PC-3 (cell line): ENCODE measurements at regions not wholly inside any gene's neighbourhood (a gene's known extent, or its start where the extent isn't known, plus 50 kb on each side); places are given as distances from the start of the nearest gene placed in this dataset.
"Not testable (repeated sequence)": the region's sequence is repeated elsewhere in the genome, so short reads cannot be mapped to it uniquely, and the experiment has no call there.

ENCODE experiments used
- ATAC-seq: fragments of 200-7000 bp; cut with Tn5 transposase; 2 replicates; pipeline ENCODE4 v1.9.1; 2020; ENCODE audit warnings: mild to moderate bottlenecking, moderate library complexity
- BruUV-seq: library from RNA; stranded (reverse); fragments of 400-500 nt; replicated peaks from 2 replicates; lab custom pipeline; 2021; lab: Mats Ljungman, UMichigan
- CTCF ChIA-PET: fragments of 300-600 bp; sonication (Branson Sonifier 250); formaldehyde crosslinking; loops from one replicate; lab custom pipeline; 2022; ENCODE audit warnings: antibody characterized with exemption; lab: Charles Lee
- POLR2A ChIA-PET: fragments of 300-600 bp; sonication (Branson Sonifier 250); formaldehyde crosslinking; loops from one replicate; lab custom pipeline; 2022; ENCODE audit warnings: antibody characterized with exemption; ENCODE audit not compliant: unreplicated experiment; lab: Charles Lee
- DNase-seq: peaks from one replicate; pipeline ENCODE4 v3.0.0-alpha.2; 2015
- H2AFZ ChIP-seq: fragments of 300-600 bp; sonication (generic); 2 replicates; pipeline ENCODE4 v1.6.0; 2016; ENCODE audit warnings: antibody characterized with exemption, low read length
- H3F3A ChIP-seq: fragments of 300-600 bp; sonication (generic); one replicate; pipeline ENCODE4 v1.6.0; 2017; ENCODE audit warnings: antibody characterized with exemption, low read length, control low read depth, mild to moderate bottlenecking; ENCODE audit not compliant: unreplicated experiment
- H3K27ac ChIP-seq: fragments of 300-600 bp; sonication (generic); 2 replicates; pipeline ENCODE4 v1.5.1; 2016; ENCODE audit warnings: mild to moderate bottlenecking, low read length
- H3K27me3 ChIP-seq: fragments of 300-600 bp; sonication (generic); 2 replicates; pipeline ENCODE4 v1.6.1; 2016; ENCODE audit warnings: low read length, mixed read lengths
- H3K36me3 ChIP-seq: fragments of 300-600 bp; sonication (generic); 2 replicates; pipeline ENCODE4 v1.6.1; 2016; ENCODE audit warnings: low read depth, mixed run types, low read length, mixed read lengths
- H3K4me1 ChIP-seq: fragments of 300-600 bp; sonication (generic); 2 replicates; pipeline ENCODE4 v1.5.1; 2016; ENCODE audit warnings: low read length; ENCODE audit not compliant: insufficient read depth
- H3K4me2 ChIP-seq: fragments of 300-600 bp; sonication (generic); 2 replicates; pipeline ENCODE4 v1.6.0; 2016; ENCODE audit warnings: low read length
- H3K4me3 ChIP-seq: fragments of 300-600 bp; sonication (generic); 2 replicates; pipeline ENCODE4 v1.5.1; 2016; ENCODE audit warnings: mild to moderate bottlenecking, low read length, mixed read lengths
- H3K79me2 ChIP-seq: fragments of 300-600 bp; sonication (generic); 2 replicates; pipeline ENCODE4 v1.6.1; 2017; ENCODE audit warnings: low read length, mixed read lengths
- H3K9ac ChIP-seq: fragments of 300-600 bp; sonication (generic); 2 replicates; pipeline ENCODE4 v1.6.0; 2016; ENCODE audit warnings: mild to moderate bottlenecking, low read length
- H3K9me2 ChIP-seq: fragments of 300-600 bp; sonication (generic); replicated peaks from 2 replicates; pipeline ENCODE4 v1.6.1; 2016; ENCODE audit warnings: mixed run types, low read length, mixed read lengths
- H3K9me3 ChIP-seq: fragments of 300-600 bp; sonication (generic); 2 replicates; pipeline ENCODE4 v1.6.1; 2016; ENCODE audit warnings: low read length, mixed read lengths
- H4K20me1 ChIP-seq: fragments of 300-600 bp; sonication (generic); 2 replicates; pipeline ENCODE4 v1.6.1; 2016; ENCODE audit warnings: low read length, mixed read lengths
- EZH2 ChIP-seq: fragments of 300-600 bp; sonication (generic); IDR thresholded peaks from one replicate; pipeline ENCODE4 v1.6.1; 2017; ENCODE audit warnings: antibody characterized with exemption, mild to moderate bottlenecking, low read length; ENCODE audit not compliant: unreplicated experiment
- EZH2phosphoT487 ChIP-seq: fragments of 300-600 bp; sonication (generic); IDR thresholded peaks from 2 replicates; pipeline ENCODE4 v1.6.1; 2018; ENCODE audit warnings: mild to moderate bottlenecking, antibody characterized with exemption, low read length, borderline replicate concordance
- intact Hi-C: fragments of 100-400 bp; cut with micrococcal nuclease; formaldehyde crosslinking; loops from 2 replicates; pipeline ENCODE4 v1.9.0; 2023
- TF ChIP-seq, protein P1 (sequence below): fragments of 300-600 bp; sonication (generic); conservative IDR thresholded peaks from 2 replicates; pipeline ENCODE4 v1.5.1; 2017; ENCODE audit warnings: antibody characterized with exemption, low read depth, mild to moderate bottlenecking, low read length

DNA sequence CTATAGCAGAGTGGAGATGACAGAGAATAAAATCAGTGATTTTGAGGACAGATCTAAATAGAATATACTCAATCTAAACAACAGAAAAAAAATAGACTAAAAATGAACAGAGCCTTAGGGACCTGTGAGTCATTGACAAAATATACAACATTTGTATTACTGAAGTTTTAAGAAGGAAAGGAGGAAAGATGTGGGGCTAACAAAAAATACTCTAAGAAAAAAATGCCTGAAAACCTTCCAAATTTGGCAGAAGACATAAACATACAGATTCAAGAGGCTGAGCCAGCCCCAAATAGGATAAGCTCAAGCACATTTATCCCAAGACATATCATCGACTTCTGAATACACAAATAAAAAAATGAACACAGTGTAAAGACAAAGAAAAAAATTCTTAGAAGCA is 123.6 kb upstream of the INTU start:
- POLR2A ChIA-PET = interaction anchor here (0.6 kb wide), 1 partner anchor 83 kb away, joined by 4 read pairs; no protein-coding TSS in a partner anchor
- CTCF ChIA-PET = no interaction called here
- no peak for TF ChIP-seq EZH2
- TF ChIP-seq, protein P1, sequence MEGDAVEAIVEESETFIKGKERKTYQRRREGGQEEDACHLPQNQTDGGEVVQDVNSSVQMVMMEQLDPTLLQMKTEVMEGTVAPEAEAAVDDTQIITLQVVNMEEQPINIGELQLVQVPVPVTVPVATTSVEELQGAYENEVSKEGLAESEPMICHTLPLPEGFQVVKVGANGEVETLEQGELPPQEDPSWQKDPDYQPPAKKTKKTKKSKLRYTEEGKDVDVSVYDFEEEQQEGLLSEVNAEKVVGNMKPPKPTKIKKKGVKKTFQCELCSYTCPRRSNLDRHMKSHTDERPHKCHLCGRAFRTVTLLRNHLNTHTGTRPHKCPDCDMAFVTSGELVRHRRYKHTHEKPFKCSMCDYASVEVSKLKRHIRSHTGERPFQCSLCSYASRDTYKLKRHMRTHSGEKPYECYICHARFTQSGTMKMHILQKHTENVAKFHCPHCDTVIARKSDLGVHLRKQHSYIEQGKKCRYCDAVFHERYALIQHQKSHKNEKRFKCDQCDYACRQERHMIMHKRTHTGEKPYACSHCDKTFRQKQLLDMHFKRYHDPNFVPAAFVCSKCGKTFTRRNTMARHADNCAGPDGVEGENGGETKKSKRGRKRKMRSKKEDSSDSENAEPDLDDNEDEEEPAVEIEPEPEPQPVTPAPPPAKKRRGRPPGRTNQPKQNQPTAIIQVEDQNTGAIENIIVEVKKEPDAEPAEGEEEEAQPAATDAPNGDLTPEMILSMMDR = no peak
- TF ChIP-seq EZH2phosphoT487 = no peak
- ATAC-seq (no peak), DNase-seq (no peak)
- no TSS peak for BruUV-seq
- H3K27ac ChIP-seq = no peak overlapping the region
- no peaks in the 10 kb centered on the region for H3K36me3 ChIP-seq
- no peaks in the 10 kb centered on the region for H4K20me1 ChIP-seq
- no peaks in the 10 kb centered on the region for H3K79me2 ChIP-seq
- H3K9me2 ChIP-seq = no peaks in the 10 kb centered on the region
- H3K4me3 ChIP-seq = no peak overlapping the region
- H3K27me3 ChIP-seq = no peaks in the 10 kb centered on the region
- H3K9ac ChIP-seq = no peak overlapping the region
- no peak overlapping the region for H2AFZ ChIP-seq
- no peaks in the 10 kb centered on the region for H3F3A ChIP-seq
- no peak overlapping the region for H3K4me2 ChIP-seq
- intact Hi-C loops = no loop called here
- no peaks in the 10 kb centered on the region for H3K9me3 ChIP-seq
- H3K4me1 ChIP-seq = no peaks in the 10 kb centered on the region

DNA sequence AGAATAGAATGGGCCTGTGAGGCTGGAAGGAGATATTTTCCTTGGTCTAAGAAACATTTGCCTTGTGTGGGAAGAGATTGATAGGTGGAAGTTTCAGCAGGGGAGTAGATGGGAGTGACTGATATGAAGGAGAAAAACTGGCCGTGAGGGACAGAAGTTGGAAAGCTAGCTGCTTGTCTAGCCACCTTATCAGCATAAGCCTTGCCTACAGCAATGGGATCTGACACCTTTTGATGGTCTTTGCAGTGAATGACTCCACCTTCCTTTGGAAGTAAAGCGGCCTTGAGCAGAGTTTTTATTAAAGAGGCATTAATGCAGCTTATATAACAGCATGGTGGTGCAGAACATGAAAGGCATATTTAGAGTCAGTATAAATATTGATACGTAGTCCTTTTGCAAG is 120.1 kb upstream of the INTU start:
- H3K4me3 ChIP-seq, H3K27me3 ChIP-seq, H2AFZ ChIP-seq, H3K9me3 ChIP-seq, H3F3A ChIP-seq, ATAC-seq, POLR2A ChIA-PET, H3K36me3 ChIP-seq, H3K9ac ChIP-seq, CTCF ChIA-PET, H3K27ac ChIP-seq, BruUV-seq, intact Hi-C loops, H3K9me2 ChIP-seq, H3K4me2 ChIP-seq, DNase-seq, H4K20me1 ChIP-seq, H3K79me2 ChIP-seq, H3K4me1 ChIP-seq: not testable (repeated sequence)

DNA sequence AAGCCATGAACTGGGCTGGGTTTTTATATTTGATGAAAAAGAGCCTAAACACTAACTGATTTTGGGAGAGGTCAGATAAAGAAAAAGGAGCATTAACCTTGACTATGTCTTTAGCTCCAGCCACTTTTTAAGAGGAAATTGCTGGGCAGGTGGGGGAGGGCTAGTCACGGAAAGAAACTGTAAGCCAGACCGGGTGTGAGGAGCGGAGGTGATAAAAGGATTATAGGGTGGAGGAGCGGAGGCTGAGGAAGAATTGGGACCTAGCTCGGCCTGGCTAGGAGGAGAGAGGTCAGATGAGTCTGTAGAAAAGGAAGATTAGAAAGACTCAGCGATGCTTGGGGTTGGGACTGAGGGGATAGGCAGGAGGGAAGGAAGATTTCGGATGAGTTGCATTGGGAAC is 117.5 kb upstream of the INTU start:
- ATAC-seq, H3K4me3 ChIP-seq, POLR2A ChIA-PET: not testable (repeated sequence)

DNA sequence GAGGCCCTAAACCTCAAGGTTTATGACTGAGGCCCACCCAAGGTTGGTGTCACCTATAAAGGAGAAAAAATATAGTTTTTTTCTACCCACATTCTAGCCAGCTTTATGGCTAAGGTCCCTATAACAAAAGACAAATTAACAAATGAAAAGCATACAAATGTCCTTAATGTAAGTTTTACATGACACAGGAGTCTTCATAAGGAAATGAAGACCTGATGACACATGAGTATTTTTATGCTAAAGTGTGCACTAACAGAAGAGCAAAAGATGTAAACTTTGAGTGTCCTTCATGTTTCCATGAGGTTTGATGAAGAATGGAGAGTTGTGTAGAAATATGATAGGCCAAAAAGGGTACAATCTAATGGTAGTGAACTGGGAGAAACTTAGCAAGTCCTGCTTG is 114.7 kb upstream of the INTU start:
- Histone ChIP-seq H3K9me2 (no peaks in the 10 kb centered on the region), H3K36me3 (no peaks in the 10 kb centered on the region), H4K20me1 (no peaks in the 10 kb centered on the region), H3K4me2 (no peak overlapping the region), H3K79me2 (no peaks in the 10 kb centered on the region), H2AFZ (no peak overlapping the region), H3K27me3 (no peaks in the 10 kb centered on the region), H3K27ac (no peak overlapping the region), H3K9me3 (no peaks in the 10 kb centered on the region), H3F3A (no peaks in the 10 kb centered on the region), H3K4me3 (no peak overlapping the region), H3K9ac (no peak overlapping the region), H3K4me1 (no peaks in the 10 kb centered on the region)
- POLR2A ChIA-PET = no interaction called here
- CTCF ChIA-PET = no interaction called here
- intact Hi-C loops = no loop called here
- TF ChIP-seq EZH2phosphoT487 = no peak
- TF ChIP-seq, protein P1 = no peak
- no peak for TF ChIP-seq EZH2
- BruUV-seq = no TSS peak
- ATAC-seq = no peak
- no peak for DNase-seq

More for the DNA sequence above, 117.5 kb upstream of the INTU start:
- DNase-seq, BruUV-seq, H3K4me2 ChIP-seq, H3F3A ChIP-seq, H3K27me3 ChIP-seq, H3K79me2 ChIP-seq, H4K20me1 ChIP-seq, intact Hi-C loops, H2AFZ ChIP-seq, H3K9me3 ChIP-seq, H3K4me1 ChIP-seq, H3K9ac ChIP-seq, H3K27ac ChIP-seq, CTCF ChIA-PET, H3K36me3 ChIP-seq, H3K9me2 ChIP-seq: not testable (repeated sequence)
